ENCODE measurements at regions not wholly inside any gene's neighbourhood (a gene's known extent, or its start where the extent isn't known, plus 50 kb on each side); places are given as distances from the start of the nearest gene placed in this dataset.

- Mint-ChIP-seq H3K36me3 (ENCODE audit: low read depth) (no peaks in the 10 kb centered on the region), H3K4me1 (peaks cover 7% of the 10 kb centered on the region), H3K9me3 (no peaks in the 10 kb centered on the region), H3K27me3 (ENCODE audit: insufficient read depth) (no peaks in the 10 kb centered on the region), H3K4me3 (no peak overlapping the region), H3K27ac (no peak overlapping the region)
- no peaks in the 10 kb centered on the region for H3K4me1 ChIP-seq (ENCODE audit: control insufficient read depth, insufficient read depth, low read length)
- no peaks in the 10 kb centered on the region for H3K9me3 ChIP-seq (ENCODE audit: control insufficient read depth, low read length)
- no peak overlapping the region for H3K9ac ChIP-seq (ENCODE audit: extremely low read depth, low read length, poor library complexity, severe bottlenecking)
- no peaks in the 10 kb centered on the region for H3K27me3 ChIP-seq (ENCODE audit: control insufficient read depth, insufficient read depth, low read length, poor library complexity, severe bottlenecking)
- no peak for TF ChIP-seq CTCF (conservative IDR thresholded peaks at IDR 0.05)
- WGBS, 2 experiments (ENCODE audit: insufficient coverage in 1 of 2, insufficient read length in 1 of 2): 85% methylated on average over 4 to 6 of the region's 6 CpGs
- H3K27ac ChIP-seq (ENCODE audit: low read depth, low read length): no peak overlapping the region
- no peak for DNase-seq
- no peaks in the 10 kb centered on the region for H3K36me3 ChIP-seq (ENCODE audit: control insufficient read depth, insufficient read depth, low read length)
- no peak overlapping the region for H3K4me3 ChIP-seq (ENCODE audit: low read length)
These were observed 1035.9 kb downstream of the TUSC7 start for GRCh38 chr3:117745516-117745915.

DNA sequence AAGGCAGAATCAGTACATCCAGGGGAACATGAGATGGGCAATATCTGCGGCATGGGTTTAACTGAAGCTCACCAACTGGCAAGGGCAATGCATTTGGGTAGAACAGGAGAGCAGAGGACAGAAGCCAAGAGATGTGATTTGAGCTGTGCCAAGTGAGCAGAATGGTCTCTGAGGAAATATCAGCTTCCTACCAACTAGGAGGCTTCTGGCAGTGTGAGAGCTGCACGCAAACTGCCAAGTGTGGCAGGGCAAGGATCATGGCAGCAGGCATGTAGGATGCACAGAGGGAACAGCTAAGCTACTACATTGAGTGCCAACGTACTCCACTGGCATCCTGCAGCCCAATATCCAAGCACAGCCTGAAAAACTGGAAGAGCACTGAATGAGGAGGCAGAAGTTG is 1036.5 kb downstream of the TUSC7 start:
- no peaks in the 10 kb centered on the region for H3K27me3 Mint-ChIP-seq (ENCODE audit: insufficient read depth)
- WGBS, 2 experiments (ENCODE audit: insufficient coverage in 1 of 2, insufficient read length in 1 of 2): 80 to 100% methylated on average over 1 to 3 of the region's 3 CpGs
- H3K4me1 Mint-ChIP-seq: peaks cover 8% of the 10 kb centered on the region
- H3K27ac Mint-ChIP-seq: no peak overlapping the region
- H3K9ac ChIP-seq (ENCODE audit: extremely low read depth, low read length, poor library complexity, severe bottlenecking): no peak overlapping the region
- no peak for TF ChIP-seq CTCF (conservative IDR thresholded peaks at IDR 0.05)
- no peaks in the 10 kb centered on the region for H3K36me3 ChIP-seq (ENCODE audit: control insufficient read depth, insufficient read depth, low read length)
- H3K27ac ChIP-seq (ENCODE audit: low read depth, low read length): no peak overlapping the region
- H3K27me3 ChIP-seq (ENCODE audit: control insufficient read depth, insufficient read depth, low read length, poor library complexity, severe bottlenecking): no peaks in the 10 kb centered on the region
- no peak overlapping the region for H3K4me3 Mint-ChIP-seq
- no peaks in the 10 kb centered on the region for H3K36me3 Mint-ChIP-seq (ENCODE audit: low read depth)
- no peaks in the 10 kb centered on the region for H3K4me1 ChIP-seq (ENCODE audit: control insufficient read depth, insufficient read depth, low read length)
- no peak overlapping the region for H3K4me3 ChIP-seq (ENCODE audit: low read length)
- H3K9me3 Mint-ChIP-seq: no peaks in the 10 kb centered on the region
- no peak for DNase-seq
- no peaks in the 10 kb centered on the region for H3K9me3 ChIP-seq (ENCODE audit: control insufficient read depth, low read length)

GRCh38 chr3:117748131-117748530 is 1038.6 kb downstream of the TUSC7 start:
- no peak for TF ChIP-seq CTCF (conservative IDR thresholded peaks at IDR 0.05)
- H3K9me3 ChIP-seq (ENCODE audit: control insufficient read depth, low read length): no peaks in the 10 kb centered on the region
- no peak overlapping the region for H3K27ac ChIP-seq (ENCODE audit: low read depth, low read length)
- no peaks in the 10 kb centered on the region for H3K36me3 ChIP-seq (ENCODE audit: control insufficient read depth, insufficient read depth, low read length)
- Mint-ChIP-seq H3K27me3 (ENCODE audit: insufficient read depth) (no peaks in the 10 kb centered on the region), H3K36me3 (ENCODE audit: low read depth) (no peaks in the 10 kb centered on the region), H3K9me3 (no peaks in the 10 kb centered on the region), H3K4me3 (no peak overlapping the region), H3K4me1 (peaks cover 11% of the 10 kb centered on the region), H3K27ac (no peak overlapping the region)
- no peak overlapping the region for H3K4me3 ChIP-seq (ENCODE audit: low read length)
- H3K9ac ChIP-seq (ENCODE audit: extremely low read depth, low read length, poor library complexity, severe bottlenecking): no peak overlapping the region
- 60 to 94% methylated on average over 1 of the region's 1 CpG for WGBS, 2 experiments (ENCODE audit: insufficient coverage in 1 of 2, insufficient read length in 1 of 2)
- no peaks in the 10 kb centered on the region for H3K27me3 ChIP-seq (ENCODE audit: control insufficient read depth, insufficient read depth, low read length, poor library complexity, severe bottlenecking)
- no peak for DNase-seq
- no peaks in the 10 kb centered on the region for H3K4me1 ChIP-seq (ENCODE audit: control insufficient read depth, insufficient read depth, low read length)

Data from endodermal cell (in vitro differentiated cells).